Heart left ventricle (tissue), 16 donors: ENCODE measurements at regions not wholly inside any gene's neighbourhood (a gene's known extent, or its start where the extent isn't known, plus 50 kb on each side); places are given as distances from the start of the nearest gene placed in this dataset.

Experiments used
- ATAC-seq, 4 donors: fragments of 200-7000 bp; cut with Tn5 transposase; one replicate each; pipeline ENCODE4 v1.9.1; 2020 to 2022; ENCODE audit warnings: moderate library complexity in 4 of 4, mild to moderate bottlenecking in 3 of 4, moderate number of reproducible peaks in 1 of 4
- DNase-seq, 5 donors: peaks; one replicate each; pipeline ENCODE4 v3.0.0-alpha.2; 2020
- H3K27ac ChIP-seq, 12 donors: fragments of 200-600 bp; sonication (generic) in 4 of 12; one replicate each; pipeline versions ENCODE4 v1.5.0 to v1.8.0; 2016 to 2022; ENCODE audit warnings: mild to moderate bottlenecking in 2 of 12
- H3K27me3 ChIP-seq, 9 donors: fragments of 200-600 bp; sonication (generic) in 2 of 9; one replicate each; pipeline versions ENCODE4 v1.5.1 to v1.8.0; 2016 to 2022; ENCODE audit warnings: mild to moderate bottlenecking in 3 of 9
- H3K36me3 ChIP-seq, 9 donors: fragments of 200-600 bp; sonication (generic) in 2 of 9; one replicate each; pipeline versions ENCODE4 v1.5.0 to v1.8.0; 2018 to 2022; ENCODE audit warnings: mild to moderate bottlenecking in 2 of 9
- H3K4me1 ChIP-seq, 12 donors: fragments of 200-600 bp; sonication (generic) in 4 of 12; one replicate each; pipeline versions ENCODE4 v1.5.0 to v1.8.0; 2016 to 2022; ENCODE audit warnings: mild to moderate bottlenecking in 3 of 12
- H3K4me3 ChIP-seq, 12 donors: fragments of 200-600 bp; sonication (generic) in 4 of 12; one replicate each; pipeline versions ENCODE4 v1.5.0 to v1.8.0; 2017 to 2022; ENCODE audit warnings: mild to moderate bottlenecking in 9 of 12, moderate library complexity in 4 of 12
- H3K9me3 ChIP-seq, 12 donors: fragments of 200-600 bp; sonication (generic) in 4 of 12; one replicate each; pipeline versions ENCODE4 v1.5.0 to v1.8.0; 2016 to 2022; ENCODE audit warnings: mild to moderate bottlenecking in 1 of 12
- CTCF ChIP-seq, 12 donors: fragments of 200-600 bp; sonication (generic) in 4 of 12; IDR thresholded peaks; one replicate each; pipeline versions ENCODE4 v1.5.0 to v1.8.0; 2018 to 2022; ENCODE audit warnings: antibody characterized with exemption in 12 of 12, mild to moderate bottlenecking in 5 of 12
- POLR2A ChIP-seq, 2 donors: fragments of 450-650 bp; IDR thresholded peaks; one replicate each; pipeline ENCODE4 v1.6.1; 2017; ENCODE audit warnings: antibody characterized with exemption in 2 of 2, mild to moderate bottlenecking in 2 of 2, moderate library complexity in 2 of 2
- whole genome bisulfite sequencing, 4 donors: extraction: QIAGEN DNeasy Blood & Tissue Kit in 2 of 4; methylation state at CpG; one replicate each; pipeline versions ENCODE4 v1.1.5 to v1.1.7; 2013 to 2018; 5-methylcytosine and 5-hydroxymethylcytosine counted together
- intact Hi-C, 10 donors: fragments of 100-400 bp; cut with DNase I; formaldehyde crosslinking; loops; one replicate each; pipeline versions ENCODE4 v1.11.1 to v1.14.2; 2022
- donor health status: ischemic (EF 13 %, LVEDD 7.1; RV severe dilation, severe dysfunction).
- donor health status: healthy with polysubstance abuse.
- donor health status: DM: no; HTN: yes; CAD: no.
- donor health status: DM: no; HTN: no; CAD: no.
- donor health status: ischemic (EF 25% LVEDD 6.9; RV normal size, moderate dysfunction).
- donor health status: ischemic (EF 25% LVEDD 5.7; RV mildly dilated, moderate dysfunction).
- donor health status: healthy.
- donor health status: DM: yes; HTN: yes; CAD: no.
- donor health status: ischemic (EF 35%, LVEDD 5.7; RV mildly dilated, moderate dysfunction).
- donor health status: nonischemic (EF 11% LVEDD 7.7; RV severe dilation, severe dysfunction).
- donor health status: DM: yes; HTN: yes; CAD: no.
- donor health status: PGD.
- donor health status: ischemic (EF 29% LVEDD 5.4; RV normal size, mild dysfunction).
- donor health status: nonischemic (EF 23%, LVEDD 6.1; RV moderate dilation, normal function).

- DNase-seq (peak in 4 of 5 donors; percentile 14 to 54 (median 32)), ATAC-seq (peak; percentile 42 to 67 (median 58))
- Histone ChIP-seq H3K36me3 (no peaks in the 10 kb centered on the region), H3K27ac (peak overlapping the region; percentile 35 to 94 (median 80)), H3K4me3 (no peak overlapping the region), H3K9me3 (no peaks in the 10 kb centered on the region), H3K27me3 (no peaks in the 10 kb centered on the region), H3K4me1 (peaks cover 0 to 36% (median 17%) of the 10 kb centered on the region in 12 donors)
- TF ChIP-seq POLR2A (IDR thresholded peaks at IDR 0.05) = no peak
- no peak for TF ChIP-seq CTCF (IDR thresholded peaks at IDR 0.05)
- intact Hi-C loops = loop anchor here in 3 of 10 donors (2.0 to 10.0 kb wide), 3 partner anchors 69 to 73 kb away; no protein-coding TSS in a partner anchor
- WGBS, 4 donors = 54 to 67% (median 64%) methylated on average over 5 of the region's 5 CpGs
These were observed 244.5 kb downstream of the CD83 start for GRCh38 chr6:14361956-14362587.

- no peaks in the 10 kb centered on the region for H3K9me3 ChIP-seq
- H3K4me1 ChIP-seq = peaks cover 0 to 42% (median 17%) of the 10 kb centered on the region in 12 donors
- no peaks in the 10 kb centered on the region for H3K36me3 ChIP-seq
- no peak for ATAC-seq
- WGBS, 4 donors = 96 to 98% (median 97%) methylated on average over 5 of the region's 5 CpGs
- TF ChIP-seq CTCF (IDR thresholded peaks at IDR 0.05) (no peak), POLR2A (IDR thresholded peaks at IDR 0.05) (no peak)
- no peak overlapping the region for H3K27ac ChIP-seq
- DNase-seq = no peak
- intact Hi-C loops = loop anchor here in 2 of 10 donors (5.0 to 10.0 kb wide), 2 partner anchors 68 to 70 kb away; no protein-coding TSS in a partner anchor
- H3K27me3 ChIP-seq = no peaks in the 10 kb centered on the region
- no peak overlapping the region for H3K4me3 ChIP-seq
These were observed 246.8 kb downstream of the CD83 start for GRCh38 chr6:14364370-14364769.

- H3K36me3 ChIP-seq = no peaks in the 10 kb centered on the region
- intact Hi-C loops = loop anchor here in 1 of 10 donors (10.0 kb wide), 1 partner anchor 69 kb away; no protein-coding TSS in a partner anchor
- no peak overlapping the region for H3K4me3 ChIP-seq
- 85 to 95% (median 89%) methylated on average over 1 of the region's 1 CpG for WGBS, 4 donors
- H3K27me3 ChIP-seq = no peaks in the 10 kb centered on the region
- DNase-seq (no peak), ATAC-seq (no peak)
- H3K4me1 ChIP-seq = peaks cover 0 to 40% (median 17%) of the 10 kb centered on the region in 12 donors
- TF ChIP-seq CTCF (IDR thresholded peaks at IDR 0.05) = no peak
- no peak overlapping the region for H3K27ac ChIP-seq
- no peaks in the 10 kb centered on the region for H3K9me3 ChIP-seq
These were observed 247.8 kb downstream of the CD83 start for GRCh38 chr6:14365393-14365792.

- H3K4me1 ChIP-seq = peaks cover 0 to 34% (median 12%) of the 10 kb centered on the region in 12 donors
- peak overlapping the region in 1 of 12 donors; percentile 26 for H3K27ac ChIP-seq
- no peaks in the 10 kb centered on the region for H3K36me3 ChIP-seq
- H3K27me3 ChIP-seq = no peaks in the 10 kb centered on the region
- WGBS, 4 donors = 97 to 100% (median 98%) methylated on average over 4 of the region's 4 CpGs
- TF ChIP-seq POLR2A (IDR thresholded peaks at IDR 0.05) (no peak), CTCF (IDR thresholded peaks at IDR 0.05) (no peak)
- DNase-seq (no peak), ATAC-seq (no peak)
- intact Hi-C loops = loop anchor here in 1 of 10 donors (10.0 kb wide), 1 partner anchor 68 kb away; no protein-coding TSS in a partner anchor
- no peak overlapping the region for H3K4me3 ChIP-seq
- no peaks in the 10 kb centered on the region for H3K9me3 ChIP-seq
These were observed 248.7 kb downstream of the CD83 start for GRCh38 chr6:14366315-14366714.
